Common myeloid progenitor, CD34-positive (primary cell): ENCODE measurements at regions not wholly inside any gene's neighbourhood (a gene's known extent, or its start where the extent isn't known, plus 50 kb on each side); places are given as distances from the start of the nearest gene placed in this dataset.

ENCODE experiments used
- CTCF ChIA-PET: fragments of 350-600 bp; sonication (Branson Sonifier 250); formaldehyde crosslinking; loops from one replicate; lab custom pipeline; 2021; ENCODE audit warnings: antibody characterized with exemption; lab: Charles Lee
- POLR2A ChIA-PET: fragments of 350-600 bp; sonication (Branson Sonifier 250); formaldehyde crosslinking; loops from one replicate; lab custom pipeline; 2021; ENCODE audit warnings: antibody characterized with exemption; lab: Charles Lee
- DNase-seq, 3 donors: peaks; one replicate each; pipeline versions ENCODE4 v3.0.0 to v3.0.0-alpha.2; 2013
- H3K27ac ChIP-seq, 2 experiments: 1 replicate in 1 of 2; 2 replicates in 1 of 2; pipeline ENCODE4 v1.7.0; 2013; ENCODE audit warnings: inconsistent platforms in 2 of 2, low read length in 2 of 2, mild to moderate bottlenecking in 2 of 2, low read depth in 1 of 2, moderate library complexity in 1 of 2; ENCODE audit not compliant: severe bottlenecking in 2 of 2, insufficient read depth in 1 of 2, poor library complexity in 1 of 2
- H3K27me3 ChIP-seq, 5 experiments: replicated peaks in 2 of 5; 1 replicate in 3 of 5; 2 replicates in 2 of 5; pipeline versions ENCODE4 v1.6.1 to v1.7.0; 2013; ENCODE audit warnings: low read length in 4 of 5, mild to moderate bottlenecking in 2 of 5, moderate library complexity in 2 of 5, inconsistent platforms in 1 of 5; ENCODE audit not compliant: insufficient read depth in 5 of 5, control insufficient read depth in 4 of 5
- H3K36me3 ChIP-seq, 4 experiments: 1 replicate in 2 of 4; 2 replicates in 2 of 4; pipeline versions ENCODE4 v1.6.1 to v1.7.0; 2013; ENCODE audit warnings: low read length in 3 of 4, control low read depth in 1 of 4, mild to moderate bottlenecking in 1 of 4; ENCODE audit not compliant: control insufficient read depth in 4 of 4, insufficient read depth in 4 of 4
- H3K4me1 ChIP-seq, 4 experiments: 1 replicate in 3 of 4; 2 replicates in 1 of 4; pipeline versions ENCODE4 v1.6.1 to v1.7.1; 2013; ENCODE audit warnings: low read length in 3 of 4, mild to moderate bottlenecking in 3 of 4, control low read depth in 1 of 4, inconsistent platforms in 1 of 4, moderate library complexity in 1 of 4; ENCODE audit not compliant: control insufficient read depth in 4 of 4, insufficient read depth in 4 of 4; ENCODE audit errors: control extremely low read depth in 1 of 4
- H3K4me3 ChIP-seq, 7 experiments: 1 replicate in 4 of 7; 2 replicates in 3 of 7; pipeline versions ENCODE4 v1.5.1 to v1.7.0; 2013; ENCODE audit warnings: mild to moderate bottlenecking in 7 of 7, low read length in 6 of 7, moderate library complexity in 6 of 7, inconsistent platforms in 2 of 7, low read depth in 2 of 7, control low read depth in 1 of 7; ENCODE audit not compliant: insufficient read depth in 4 of 7, control insufficient read depth in 1 of 7; ENCODE audit errors: extremely low read depth in 1 of 7
- H3K9me3 ChIP-seq, 5 experiments: 1 replicate in 4 of 5; 2 replicates in 1 of 5; pipeline versions ENCODE4 v1.6.1 to v1.7.1; 2013; ENCODE audit warnings: low read length in 4 of 5, mild to moderate bottlenecking in 2 of 5, inconsistent platforms in 1 of 5, low read depth in 1 of 5, moderate library complexity in 1 of 5; ENCODE audit not compliant: control insufficient read depth in 4 of 5, insufficient read depth in 2 of 5; ENCODE audit errors: control extremely low read depth in 1 of 5
- WGBS: methylation state at CpG from one replicate; pipeline ENCODE4 v1.1.5; 2013; ENCODE audit not compliant: insufficient coverage; 5-methylcytosine and 5-hydroxymethylcytosine counted together

- DNase-seq: no peak
- Histone ChIP-seq H3K27ac (no peak overlapping the region), H3K4me3 (no peak overlapping the region), H3K4me1 (no peaks in the 10 kb centered on the region), H3K36me3 (no peaks in the 10 kb centered on the region), H3K9me3 (peaks cover 0 to 17% (median 2%) of the 10 kb centered on the region in 5 experiments), H3K27me3 (peaks cover 0 to 7% (median 1%) of the 10 kb centered on the region in 5 experiments)
- ChIA-PET POLR2A (no interaction called here), CTCF (no interaction called here)
- WGBS: 73% methylated on average over 6 of the region's 6 CpGs
Measured at GRCh38 chr19:31716826-31717225, 367.6 kb upstream of the TSHZ3 start.

- DNase-seq: no peak
- POLR2A ChIA-PET: no interaction called here
- no peak overlapping the region for H3K27ac ChIP-seq
- CTCF ChIA-PET: no interaction called here
- no peak overlapping the region for H3K4me3 ChIP-seq
- no peaks in the 10 kb centered on the region for H3K4me1 ChIP-seq
- no peaks in the 10 kb centered on the region for H3K36me3 ChIP-seq
- H3K27me3 ChIP-seq: peaks cover 0 to 7% (median 1%) of the 10 kb centered on the region in 5 experiments
- H3K9me3 ChIP-seq: peaks cover 0 to 14% (median 2%) of the 10 kb centered on the region in 5 experiments
- WGBS: 92% methylated on average over 10 of the region's 16 CpGs
Measured at GRCh38 chr19:31717269-31717923, 368.2 kb upstream of the TSHZ3 start.

- H3K4me1 ChIP-seq: no peaks in the 10 kb centered on the region
- H3K4me3 ChIP-seq: no peak overlapping the region
- peaks cover 0 to 8% (median 0%) of the 10 kb centered on the region in 5 experiments for H3K9me3 ChIP-seq
- no peak for DNase-seq
- CTCF ChIA-PET: no interaction called here
- no peaks in the 10 kb centered on the region for H3K36me3 ChIP-seq
- WGBS: 90% methylated on average over 6 of the region's 6 CpGs
- H3K27me3 ChIP-seq: peaks cover 0 to 7% (median 1%) of the 10 kb centered on the region in 5 experiments
- no peak overlapping the region for H3K27ac ChIP-seq
- POLR2A ChIA-PET: no interaction called here
Measured at GRCh38 chr19:31718032-31718431, 368.8 kb upstream of the TSHZ3 start.

- no peak for DNase-seq
- Histone ChIP-seq H3K4me1 (no peaks in the 10 kb centered on the region), H3K27ac (no peak overlapping the region), H3K9me3 (peaks cover 0 to 1% (median 0%) of the 10 kb centered on the region in 5 experiments), H3K4me3 (no peak overlapping the region), H3K36me3 (no peaks in the 10 kb centered on the region), H3K27me3 (peaks cover 0 to 7% (median 1%) of the 10 kb centered on the region in 5 experiments)
- 100% methylated on average over 2 of the region's 10 CpGs for WGBS
- POLR2A ChIA-PET: no interaction called here
- CTCF ChIA-PET: no interaction called here
Measured at GRCh38 chr19:31718898-31719297, 369.7 kb upstream of the TSHZ3 start.

- no peak overlapping the region for H3K27ac ChIP-seq
- H3K9me3 ChIP-seq: no peaks in the 10 kb centered on the region
- peaks cover 0 to 2% (median 0%) of the 10 kb centered on the region in 4 experiments for H3K4me1 ChIP-seq
- H3K36me3 ChIP-seq: no peaks in the 10 kb centered on the region
- POLR2A ChIA-PET: no interaction called here
- H3K4me3 ChIP-seq: no peak overlapping the region
- WGBS: 80% methylated on average over 1 of the region's 1 CpG
- no peaks in the 10 kb centered on the region for H3K27me3 ChIP-seq
- CTCF ChIA-PET: no interaction called here
- DNase-seq: no peak
Measured at GRCh38 chr19:31723101-31723500, 373.9 kb upstream of the TSHZ3 start.

GRCh38 chr19:31725051-31725450, 375.8 kb upstream of the TSHZ3 start:
- no peak overlapping the region for H3K27ac ChIP-seq
- no peaks in the 10 kb centered on the region for H3K36me3 ChIP-seq
- H3K4me1 ChIP-seq: peaks cover 0 to 2% (median 0%) of the 10 kb centered on the region in 4 experiments
- H3K27me3 ChIP-seq: no peaks in the 10 kb centered on the region
- H3K4me3 ChIP-seq: no peak overlapping the region
- WGBS: no CpG with 5 or more reads among the region's 3 CpGs
- DNase-seq: no peak
- H3K9me3 ChIP-seq: no peaks in the 10 kb centered on the region
- ChIA-PET CTCF (no interaction called here), POLR2A (no interaction called here)

- no peaks in the 10 kb centered on the region for H3K36me3 ChIP-seq
- H3K9me3 ChIP-seq: peaks cover 0 to 2% (median 0%) of the 10 kb centered on the region in 5 experiments
- CTCF ChIA-PET: no interaction called here
- POLR2A ChIA-PET: no interaction called here
- no peak for DNase-seq
- peaks cover 0 to 2% (median 0%) of the 10 kb centered on the region in 4 experiments for H3K4me1 ChIP-seq
- H3K27ac ChIP-seq: no peak overlapping the region
- WGBS: 99% methylated on average over 10 of the region's 10 CpGs
- H3K27me3 ChIP-seq: no peaks in the 10 kb centered on the region
- H3K4me3 ChIP-seq: no peak overlapping the region
Measured at GRCh38 chr19:31727536-31727935, 378.3 kb upstream of the TSHZ3 start.
